ENCODE measurements at regions not wholly inside any gene's neighbourhood (a gene's known extent, or its start where the extent isn't known, plus 50 kb on each side); places are given as distances from the start of the nearest gene placed in this dataset.

- TF ChIP-seq MYC (IDR thresholded peaks at IDR 0.05; ENCODE audit: insufficient read depth, insufficient read length, insufficient replicate concordance, low read length, severe bottlenecking), result no peak
- no peak for TF ChIP-seq RCOR1 (conservative IDR thresholded peaks at IDR 0.05; ENCODE audit: low read depth, low read length)
- TF ChIP-seq POLR2A (IDR thresholded peaks at IDR 0.05; ENCODE audit: low read depth, low read length), result no peak
- no peak for TF ChIP-seq ZSCAN29 (IDR thresholded peaks at IDR 0.05)
- TF ChIP-seq EGR1 (IDR thresholded peaks at IDR 0.05; ENCODE audit: borderline replicate concordance in 1 of 2, low read depth in 2 of 2, low read length in 2 of 2), result no peak
- no peak for TF ChIP-seq CHD2 (IDR thresholded peaks at IDR 0.05; ENCODE audit: borderline replicate concordance, low read depth, low read length)
- TF ChIP-seq CTCF (IDR thresholded peaks at IDR 0.05 in 2 of 3, conservative IDR thresholded peaks at IDR 0.05 in 1 of 3; ENCODE audit: control insufficient read depth in 2 of 3, extremely low read depth in 1 of 3, insufficient read depth in 1 of 3, low read depth in 3 of 3, low read length in 3 of 3), result no peak
- no peak for TF ChIP-seq NFIC (IDR thresholded peaks at IDR 0.05; ENCODE audit: low read depth, low read length)
- no peak for TF ChIP-seq SUZ12 (IDR thresholded peaks at IDR 0.05; ENCODE audit: unreplicated experiment)
These were observed 64.5 kb upstream of the PDE5A start for GRCh38 chr4:119693126-119693525.

Measured in GM12878 (cell line).